ENCODE measurements at regions not wholly inside any gene's neighbourhood (a gene's known extent, or its start where the extent isn't known, plus 50 kb on each side); places are given as distances from the start of the nearest gene placed in this dataset.
"Not testable (repeated sequence)": the region's sequence is repeated elsewhere in the genome, so short reads cannot be mapped to it uniquely, and the experiment has no call there.

GRCh38 chr6:81906709-81907204, 154.3 kb upstream of the TENT5A start:
- DNase-seq (ENCODE audit: low read depth): no peak

- no peak for DNase-seq (ENCODE audit: low read depth)
Observed at GRCh38 chr6:81906041-81906440, 153.6 kb upstream of the TENT5A start.

GRCh38 chr6:81901551-81901966, 149.1 kb upstream of the TENT5A start:
- DNase-seq (ENCODE audit: low read depth): no peak

- no peak for DNase-seq (ENCODE audit: low read depth)
Observed at GRCh38 chr6:81900616-81901015, 148.1 kb upstream of the TENT5A start.

- DNase-seq (ENCODE audit: low read depth): no peak
Observed at GRCh38 chr6:81897793-81898192, 145.3 kb upstream of the TENT5A start.

- peak; percentile 54 for DNase-seq (ENCODE audit: low read depth)
Observed at GRCh38 chr6:81896525-81897503, 144.3 kb upstream of the TENT5A start.

- peak; percentile 95 for DNase-seq (ENCODE audit: low read depth)
Observed at GRCh38 chr6:81895511-81896185, 143.2 kb upstream of the TENT5A start.

- peak; percentile 69 for DNase-seq (ENCODE audit: low read depth)
Observed at GRCh38 chr6:81894788-81895271, 142.3 kb upstream of the TENT5A start.

GRCh38 chr6:81894306-81894705, 141.8 kb upstream of the TENT5A start:
- peak; percentile 41 for DNase-seq (ENCODE audit: low read depth)

GRCh38 chr6:81892891-81893290, 140.4 kb upstream of the TENT5A start:
- no peak for DNase-seq (ENCODE audit: low read depth)

- no peak for DNase-seq (ENCODE audit: low read depth)
Observed at GRCh38 chr6:81891874-81892273, 139.4 kb upstream of the TENT5A start.

- DNase-seq (ENCODE audit: low read depth): peak; percentile 96
Observed at GRCh38 chr6:81890846-81891245, 138.4 kb upstream of the TENT5A start.

GRCh38 chr6:81889377-81890053, 137.0 kb upstream of the TENT5A start:
- DNase-seq (ENCODE audit: low read depth): no peak

- not testable (repeated sequence) for DNase-seq (ENCODE audit: low read depth)
Observed at GRCh38 chr6:81886909-81887308, 134.4 kb upstream of the TENT5A start.

GRCh38 chr6:81886157-81886556, 133.7 kb upstream of the TENT5A start:
- DNase-seq (ENCODE audit: low read depth): no peak

GRCh38 chr6:81881660-81882059, 129.2 kb upstream of the TENT5A start:
- no peak for DNase-seq (ENCODE audit: low read depth)

- DNase-seq (ENCODE audit: low read depth): no peak
Observed at GRCh38 chr6:81878479-81878878, 126.0 kb upstream of the TENT5A start.

- peak; percentile 76 for DNase-seq (ENCODE audit: low read depth)
Observed at GRCh38 chr6:81876971-81877370, 124.5 kb upstream of the TENT5A start.

GRCh38 chr6:81875782-81876293, 123.4 kb upstream of the TENT5A start:
- DNase-seq (ENCODE audit: low read depth): peak; percentile 92

- DNase-seq (ENCODE audit: low read depth): not testable (repeated sequence)
Observed at GRCh38 chr6:81869749-81870508, 117.4 kb upstream of the TENT5A start.

- peak; percentile 89 for DNase-seq (ENCODE audit: low read depth)
Observed at GRCh38 chr6:81865712-81866111, 113.2 kb upstream of the TENT5A start.

Data from M059J (cell line).